ENCODE measurements at regions not wholly inside any gene's neighbourhood (a gene's known extent, or its start where the extent isn't known, plus 50 kb on each side); places are given as distances from the start of the nearest gene placed in this dataset.

- DNase-seq: peak in 1 of 2 experiments; percentile 27
Measured at GRCh38 chr3:139774560-139775302, 97.0 kb upstream of the NMNAT3 start.

- no peak for DNase-seq
Measured at GRCh38 chr3:139772539-139773500, 95.0 kb upstream of the NMNAT3 start.

DNA sequence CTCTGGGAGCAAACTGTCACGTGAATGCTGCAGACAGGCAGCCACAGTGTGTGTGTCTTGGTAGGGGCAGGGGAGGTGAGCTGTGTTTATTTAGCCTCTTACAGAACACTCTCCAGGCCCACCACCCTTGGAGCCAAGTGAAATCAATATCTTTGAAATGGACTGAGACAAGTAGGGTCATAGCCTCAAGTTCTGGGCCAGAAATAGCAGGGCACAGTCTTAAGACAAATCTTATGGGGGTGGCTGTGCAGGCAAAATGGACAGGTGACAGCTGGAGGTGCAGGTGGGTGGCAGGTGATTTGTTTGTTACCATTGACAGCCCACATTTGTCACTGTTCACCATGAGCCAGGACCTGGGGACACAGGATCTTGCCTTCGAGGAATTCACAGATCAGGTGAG, 93.6 kb upstream of the NMNAT3 start:
- DNase-seq: no peak

- DNase-seq: no peak
Measured at GRCh38 chr3:139770577-139770976, 92.8 kb upstream of the NMNAT3 start.

DNA sequence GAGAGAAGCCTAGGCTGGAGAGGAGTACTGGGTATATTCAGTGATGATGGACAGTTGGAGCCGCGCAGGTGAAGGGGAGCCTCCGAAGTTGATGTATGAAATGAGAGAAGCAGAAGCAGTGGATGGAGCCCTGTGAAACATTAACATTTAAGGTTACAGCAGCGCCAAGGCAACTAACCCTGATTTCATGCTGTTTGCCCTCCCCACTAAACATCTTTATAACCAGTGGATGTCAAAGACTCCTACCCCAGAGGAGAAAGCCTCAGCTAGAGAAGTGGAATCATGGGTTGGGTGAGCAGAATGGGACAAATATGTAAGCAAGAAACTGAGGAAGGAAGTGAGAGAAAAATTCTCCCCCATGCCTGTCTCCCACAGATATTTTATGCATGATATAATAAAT, 92.0 kb upstream of the NMNAT3 start:
- no peak for DNase-seq

GRCh38 chr3:139764936-139765335, 87.2 kb upstream of the NMNAT3 start:
- no peak for DNase-seq

- DNase-seq: no peak
Measured at GRCh38 chr3:139764069-139764905, 86.5 kb upstream of the NMNAT3 start.

DNA sequence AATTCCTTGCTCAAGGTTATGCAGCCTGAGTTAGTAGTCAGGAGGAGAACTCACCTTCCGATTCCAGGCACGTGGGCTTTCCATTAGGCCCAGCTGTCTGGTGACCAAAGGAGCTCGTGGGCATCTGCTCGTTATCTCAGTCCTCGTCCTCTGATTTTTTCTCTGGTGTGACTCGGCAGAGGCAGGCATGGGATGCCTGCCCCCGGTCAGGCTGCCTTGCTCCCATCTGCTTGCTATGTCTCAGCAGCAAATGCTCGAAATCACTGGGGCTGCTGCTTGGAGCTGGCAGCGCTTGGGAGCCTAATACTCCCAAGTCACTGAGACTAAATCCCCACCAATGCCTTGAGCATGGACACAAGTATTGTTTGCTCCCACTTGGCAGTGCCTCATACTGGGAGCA, 84.5 kb upstream of the NMNAT3 start:
- DNase-seq: no peak

DNA sequence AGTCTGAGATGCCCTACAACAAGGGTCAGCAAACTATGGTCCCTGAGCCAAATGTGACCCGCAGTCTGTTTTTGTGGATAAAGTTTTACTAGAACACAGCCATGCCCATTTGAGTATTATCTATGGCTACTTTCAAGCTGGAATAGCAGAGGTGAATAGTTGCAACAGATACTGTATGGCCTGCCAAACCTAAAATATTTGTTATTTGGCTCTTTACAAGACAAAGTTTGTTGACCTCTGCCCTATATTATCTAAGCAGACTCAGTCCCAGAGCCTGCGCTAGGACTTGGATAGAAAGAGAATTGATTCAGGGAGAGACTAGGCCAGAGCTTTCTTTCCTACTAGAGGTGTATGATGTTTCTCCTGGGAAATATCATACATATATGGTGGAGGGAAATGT, 81.7 kb upstream of the NMNAT3 start:
- DNase-seq: no peak

DNA sequence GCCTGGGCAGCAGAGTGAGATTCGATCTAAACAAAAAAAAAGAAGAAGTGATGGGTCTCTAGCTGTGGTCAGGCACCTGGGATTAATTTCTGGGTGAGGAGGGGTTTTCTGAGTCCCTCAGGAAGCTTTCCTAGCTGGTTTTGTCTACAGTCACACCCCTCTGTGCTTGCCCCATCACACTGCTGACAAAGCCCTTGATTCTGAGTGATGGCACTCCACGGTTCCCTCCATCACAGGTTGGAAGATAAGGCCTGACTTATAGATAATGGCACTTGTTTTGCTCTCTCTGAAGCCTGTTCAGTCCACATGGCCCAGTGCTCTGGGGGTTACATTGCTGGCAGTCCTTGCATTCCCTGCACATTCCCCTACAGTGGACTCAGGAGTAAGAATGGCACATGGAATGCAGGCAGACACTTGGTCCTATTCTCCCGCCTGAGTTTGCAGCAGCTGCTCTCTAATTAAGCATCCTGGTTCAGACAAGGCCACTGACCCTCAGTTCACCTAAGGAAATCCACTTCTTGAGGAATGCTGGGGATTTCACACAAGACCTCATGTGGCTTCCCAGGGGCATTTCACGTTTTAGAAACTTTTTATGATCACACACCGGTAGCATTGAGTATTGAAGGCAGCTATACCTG, 81.0 kb upstream of the NMNAT3 start:
- no peak for DNase-seq

DNA sequence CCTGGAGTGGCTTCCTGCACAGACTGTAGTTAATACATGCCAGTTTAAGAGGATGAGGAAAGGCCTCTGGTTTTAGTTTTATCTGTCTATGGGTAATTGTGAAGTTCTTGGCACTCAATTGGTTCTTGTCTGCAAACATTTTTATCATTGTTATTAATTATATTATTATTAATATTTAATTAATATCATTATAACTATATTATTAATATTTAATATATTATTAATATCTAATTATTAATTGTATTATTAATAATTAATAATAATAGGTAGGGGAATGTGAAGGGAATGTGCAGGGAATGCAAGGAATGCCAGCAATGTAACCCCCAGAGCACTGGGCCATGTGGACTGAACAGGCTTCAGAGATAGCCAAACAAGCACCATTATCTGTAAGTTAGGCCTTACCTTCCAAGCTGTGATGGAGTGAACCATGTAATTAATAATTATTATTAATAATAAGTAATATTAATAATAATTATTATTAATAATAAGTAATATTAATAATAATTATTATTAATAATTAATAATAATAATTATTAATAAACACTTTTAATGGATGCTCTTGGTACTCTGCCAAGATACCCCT, 79.8 kb upstream of the NMNAT3 start:
- no peak for DNase-seq

- DNase-seq: no peak
Measured at GRCh38 chr3:139756529-139757103, 78.8 kb upstream of the NMNAT3 start.

DNA sequence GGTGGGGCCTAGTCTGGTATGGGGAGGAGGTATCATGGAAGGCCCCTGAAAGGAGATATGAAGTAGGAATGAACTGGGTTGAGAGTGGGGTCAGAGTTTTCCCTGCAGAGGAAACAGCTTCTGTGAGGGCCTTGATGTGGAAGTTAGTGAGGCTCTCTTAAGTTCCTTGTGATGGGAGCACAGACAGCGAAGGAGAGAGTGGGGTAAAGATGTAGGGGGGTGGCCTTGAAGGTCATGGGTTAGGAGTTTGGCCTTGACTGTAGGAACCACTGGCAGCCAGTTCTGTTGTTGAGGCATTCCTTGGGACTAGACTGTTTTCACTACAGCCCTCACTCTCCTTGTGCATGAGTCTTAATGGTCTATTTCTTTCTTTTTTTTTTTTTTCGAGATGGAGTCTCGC, 77.8 kb upstream of the NMNAT3 start:
- no peak for DNase-seq

GRCh38 chr3:139751789-139752188, 74.0 kb upstream of the NMNAT3 start:
- no peak for DNase-seq

DNA sequence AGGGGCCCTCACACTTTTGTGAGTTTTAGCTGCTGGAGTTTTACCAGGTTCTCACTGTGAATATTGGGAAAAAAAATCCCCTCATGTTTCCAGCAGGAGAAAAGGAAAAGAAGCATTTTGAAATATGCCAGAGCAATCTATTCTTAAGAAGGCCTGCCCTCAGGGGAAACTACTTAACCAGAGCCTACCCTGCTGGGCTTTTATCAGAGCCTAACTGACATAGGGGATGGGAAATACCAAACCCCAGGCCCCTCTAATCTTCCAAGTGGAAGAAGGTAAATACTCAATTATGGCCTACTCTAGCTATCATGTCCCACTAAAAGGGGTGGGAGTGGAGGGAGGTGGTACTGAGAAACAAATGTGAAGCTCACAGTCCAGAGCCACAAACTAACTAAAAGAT, 68.7 kb upstream of the NMNAT3 start:
- no peak for DNase-seq

- DNase-seq: no peak
Measured at GRCh38 chr3:139745831-139746230, 68.1 kb upstream of the NMNAT3 start.

GRCh38 chr3:139738697-139739096, 60.9 kb upstream of the NMNAT3 start:
- DNase-seq: no peak

GRCh38 chr3:139737682-139738361, 60.0 kb upstream of the NMNAT3 start:
- DNase-seq: no peak

DNA sequence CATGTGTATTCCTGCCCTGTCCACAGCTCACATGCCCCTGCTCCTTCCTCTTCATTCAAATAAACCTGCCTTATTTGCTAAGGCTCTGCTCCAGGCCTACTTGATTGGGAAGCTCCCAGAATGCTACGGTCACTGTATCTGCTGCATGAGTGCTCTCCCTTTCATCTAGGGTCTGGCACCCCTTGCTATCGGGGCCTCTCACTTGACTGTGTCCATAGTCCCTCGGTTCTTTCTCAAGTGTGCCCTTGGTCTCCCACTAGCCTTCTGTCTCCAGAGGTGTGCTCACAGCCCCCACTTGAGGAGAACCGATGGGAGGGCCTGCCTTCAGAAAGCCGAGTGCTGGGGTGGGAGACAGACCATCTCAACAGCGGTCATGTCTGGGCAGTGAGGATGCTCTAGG, 57.4 kb upstream of the NMNAT3 start:
- DNase-seq: no peak

GRCh38 chr3:139732729-139733128, 55.0 kb upstream of the NMNAT3 start:
- no peak for DNase-seq

GRCh38 chr3:139729300-139729699, 51.5 kb upstream of the NMNAT3 start:
- no peak for DNase-seq

All from NCI-H187 (cell line).